Activated naive CD4-positive, alpha-beta T cell treated with anti-CD3 and anti-CD28 coated beads for 36 hours (primary cell): ENCODE measurements at regions not wholly inside any gene's neighbourhood (a gene's known extent, or its start where the extent isn't known, plus 50 kb on each side); places are given as distances from the start of the nearest gene placed in this dataset.

Source experiments
- CTCF ChIA-PET: fragments of 350-600 bp; sonication (Branson Sonifier 250); formaldehyde crosslinking; loops from one replicate; lab custom pipeline; 2021; ENCODE audit warnings: antibody characterized with exemption; lab: Charles Lee
- DNase-seq: peaks from one replicate; pipeline ENCODE4 v3.0.0-alpha.2; 2020
- H3K27ac Mint-ChIP-seq: one replicate; pipeline ENCODE4 v1.8.0; 2021; ENCODE audit warnings: mild to moderate bottlenecking, mixed read lengths
- H3K27me3 Mint-ChIP-seq: one replicate; pipeline ENCODE4 v1.8.0; 2021; ENCODE audit warnings: low read depth, mixed read lengths
- H3K36me3 Mint-ChIP-seq: one replicate; pipeline ENCODE4 v1.8.0; 2021; ENCODE audit warnings: low read depth, mixed read lengths
- H3K4me1 Mint-ChIP-seq: one replicate; pipeline ENCODE4 v1.8.0; 2021; ENCODE audit warnings: low read depth, mixed read lengths
- H3K4me3 Mint-ChIP-seq: one replicate; pipeline ENCODE4 v1.8.0; 2021; ENCODE audit warnings: mild to moderate bottlenecking, moderate library complexity, mixed read lengths
- H3K9me3 Mint-ChIP-seq: one replicate; pipeline ENCODE4 v1.8.0; 2021; ENCODE audit warnings: mixed read lengths
- intact Hi-C: fragments of 100-400 bp; cut with micrococcal nuclease; formaldehyde crosslinking; loops from one replicate; pipeline ENCODE4 v1.15.1; 2023

GRCh38 chr9:79912318-79913070 lies 340.7 kb downstream of the TLE4 start:
- CTCF ChIA-PET = interaction anchor here (1.0 kb wide), 1 partner anchor 12 kb away, joined by 3 read pairs; no protein-coding TSS in a partner anchor
- intact Hi-C loops = no loop called here
- Mint-ChIP-seq H3K27ac (no peak overlapping the region), H3K36me3 (no peaks in the 10 kb centered on the region), H3K4me3 (no peak overlapping the region), H3K4me1 (no peaks in the 10 kb centered on the region), H3K9me3 (no peaks in the 10 kb centered on the region), H3K27me3 (no peaks in the 10 kb centered on the region)
- no peak for DNase-seq

GRCh38 chr9:79911724-79912123 lies 340.0 kb downstream of the TLE4 start:
- no peak overlapping the region for H3K4me3 Mint-ChIP-seq
- H3K36me3 Mint-ChIP-seq = no peaks in the 10 kb centered on the region
- H3K27me3 Mint-ChIP-seq = no peaks in the 10 kb centered on the region
- intact Hi-C loops = no loop called here
- DNase-seq = no peak
- H3K27ac Mint-ChIP-seq = no peak overlapping the region
- no peaks in the 10 kb centered on the region for H3K4me1 Mint-ChIP-seq
- no peaks in the 10 kb centered on the region for H3K9me3 Mint-ChIP-seq
- CTCF ChIA-PET = no interaction called here

- Mint-ChIP-seq H3K27me3 (no peaks in the 10 kb centered on the region), H3K4me1 (no peaks in the 10 kb centered on the region), H3K9me3 (no peaks in the 10 kb centered on the region), H3K4me3 (no peak overlapping the region), H3K36me3 (no peaks in the 10 kb centered on the region), H3K27ac (no peak overlapping the region)
- no peak for DNase-seq
- intact Hi-C loops = no loop called here
- CTCF ChIA-PET = no interaction called here
These were observed 331.2 kb downstream of the TLE4 start for GRCh38 chr9:79902825-79903600.

GRCh38 chr9:79900754-79901153 lies 329.0 kb downstream of the TLE4 start:
- no peak overlapping the region for H3K27ac Mint-ChIP-seq
- H3K4me3 Mint-ChIP-seq = no peak overlapping the region
- H3K36me3 Mint-ChIP-seq = no peaks in the 10 kb centered on the region
- CTCF ChIA-PET = interaction anchor here (1.3 kb wide), 1 partner anchor 12 kb away, joined by 3 read pairs; no protein-coding TSS in a partner anchor
- H3K4me1 Mint-ChIP-seq = no peaks in the 10 kb centered on the region
- no peaks in the 10 kb centered on the region for H3K27me3 Mint-ChIP-seq
- H3K9me3 Mint-ChIP-seq = no peaks in the 10 kb centered on the region
- intact Hi-C loops = no loop called here
- DNase-seq = no peak

- H3K27ac Mint-ChIP-seq = no peak overlapping the region
- no peaks in the 10 kb centered on the region for H3K9me3 Mint-ChIP-seq
- CTCF ChIA-PET = no interaction called here
- H3K27me3 Mint-ChIP-seq = no peaks in the 10 kb centered on the region
- H3K36me3 Mint-ChIP-seq = no peaks in the 10 kb centered on the region
- no peaks in the 10 kb centered on the region for H3K4me1 Mint-ChIP-seq
- no peak for DNase-seq
- intact Hi-C loops = no loop called here
- H3K4me3 Mint-ChIP-seq = no peak overlapping the region
These were observed 324.7 kb downstream of the TLE4 start for GRCh38 chr9:79896390-79896980.

GRCh38 chr9:79895232-79895631 lies 323.5 kb downstream of the TLE4 start:
- H3K4me3 Mint-ChIP-seq = no peak overlapping the region
- H3K9me3 Mint-ChIP-seq = no peaks in the 10 kb centered on the region
- no peak for DNase-seq
- H3K27ac Mint-ChIP-seq = no peak overlapping the region
- no peaks in the 10 kb centered on the region for H3K4me1 Mint-ChIP-seq
- CTCF ChIA-PET = no interaction called here
- no peaks in the 10 kb centered on the region for H3K36me3 Mint-ChIP-seq
- no peaks in the 10 kb centered on the region for H3K27me3 Mint-ChIP-seq
- intact Hi-C loops = no loop called here

- no peaks in the 10 kb centered on the region for H3K36me3 Mint-ChIP-seq
- intact Hi-C loops = loop anchor here (10.0 kb wide), 2 partner anchors 135 to 315 kb away; partner anchors contain the start of gene TLE4
- DNase-seq = no peak
These were observed 317.6 kb downstream of the TLE4 start for GRCh38 chr9:79889369-79889768.

GRCh38 chr9:79885093-79885857 lies 313.5 kb downstream of the TLE4 start:
- no peak overlapping the region for H3K27ac Mint-ChIP-seq
- CTCF ChIA-PET = no interaction called here
- peaks cover 53% of the 10 kb centered on the region for H3K4me1 Mint-ChIP-seq
- no peaks in the 10 kb centered on the region for H3K36me3 Mint-ChIP-seq
- H3K9me3 Mint-ChIP-seq = no peaks in the 10 kb centered on the region
- no peak for DNase-seq
- intact Hi-C loops = loop anchor here (10.0 kb wide), 2 partner anchors 130 to 310 kb away; partner anchors contain the start of gene TLE4
- H3K4me3 Mint-ChIP-seq = no peak overlapping the region
- no peaks in the 10 kb centered on the region for H3K27me3 Mint-ChIP-seq

More at GRCh38 chr9:79889369-79889768, 317.6 kb downstream of the TLE4 start:
- Mint-ChIP-seq H3K27me3 (no peaks in the 10 kb centered on the region), H3K9me3 (no peaks in the 10 kb centered on the region), H3K27ac (no peak overlapping the region), H3K4me3 (no peak overlapping the region), H3K4me1 (peaks cover 19% of the 10 kb centered on the region)
- CTCF ChIA-PET = no interaction called here

GRCh38 chr9:79884546-79884945 lies 312.8 kb downstream of the TLE4 start:
- H3K36me3 Mint-ChIP-seq = no peaks in the 10 kb centered on the region
- H3K4me3 Mint-ChIP-seq = no peak overlapping the region
- no peak for DNase-seq
- H3K27me3 Mint-ChIP-seq = no peaks in the 10 kb centered on the region
- no peak overlapping the region for H3K27ac Mint-ChIP-seq
- intact Hi-C loops = loop anchor here (10.0 kb wide), 2 partner anchors 130 to 310 kb away; partner anchors contain the start of gene TLE4
- CTCF ChIA-PET = no interaction called here
- no peaks in the 10 kb centered on the region for H3K9me3 Mint-ChIP-seq
- H3K4me1 Mint-ChIP-seq = peaks cover 55% of the 10 kb centered on the region

- Mint-ChIP-seq H3K4me3 (no peak overlapping the region), H3K27me3 (no peaks in the 10 kb centered on the region), H3K9me3 (no peaks in the 10 kb centered on the region), H3K4me1 (peaks cover 62% of the 10 kb centered on the region), H3K36me3 (no peaks in the 10 kb centered on the region), H3K27ac (no peak overlapping the region)
- CTCF ChIA-PET = interaction anchor here (1.1 to 1.3 kb wide), 2 partner anchors 66 to 301 kb away, joined by 3 read pairs; no protein-coding TSS in a partner anchor
- intact Hi-C loops = loop anchor here (10.0 kb wide), 2 partner anchors 128 to 308 kb away; partner anchors contain the start of gene TLE4
- peak; percentile 53 for DNase-seq
These were observed 311.4 kb downstream of the TLE4 start for GRCh38 chr9:79883073-79883645.

GRCh38 chr9:79880626-79881025 lies 308.9 kb downstream of the TLE4 start:
- H3K9me3 Mint-ChIP-seq = no peaks in the 10 kb centered on the region
- H3K4me1 Mint-ChIP-seq = peaks cover 58% of the 10 kb centered on the region
- H3K27me3 Mint-ChIP-seq = no peaks in the 10 kb centered on the region
- DNase-seq = no peak
- CTCF ChIA-PET = no interaction called here
- H3K4me3 Mint-ChIP-seq = no peak overlapping the region
- H3K27ac Mint-ChIP-seq = no peak overlapping the region
- no peaks in the 10 kb centered on the region for H3K36me3 Mint-ChIP-seq
- intact Hi-C loops = loop anchor here (2.0 to 10.0 kb wide), 3 partner anchors 68 to 306 kb away; partner anchors contain the start of gene TLE4
